CD4-positive, CD25-positive, alpha-beta regulatory T cell (primary cell): ENCODE measurements at regions not wholly inside any gene's neighbourhood (a gene's known extent, or its start where the extent isn't known, plus 50 kb on each side); places are given as distances from the start of the nearest gene placed in this dataset.

Experiments
- ATAC-seq, 2 donors: fragments of 150-1000 bp; cut with Tn5 transposase; one replicate each; pipeline ENCODE4 v1.10.0; 2021; ENCODE audit warnings: low read depth in 2 of 2, moderate number of reproducible peaks in 2 of 2, moderate library complexity in 1 of 2
- DNase-seq, 3 donors: peaks; one replicate each; pipeline versions ENCODE4 v3.0.0 to v3.0.0-alpha.2; 2012 to 2022; ENCODE audit warnings: mixed read lengths in 1 of 3
- H3K27ac ChIP-seq: one replicate; pipeline ENCODE4 v1.7.0; 2013; ENCODE audit warnings: mild to moderate bottlenecking, low read length; ENCODE audit not compliant: insufficient read depth, poor library complexity, severe bottlenecking
- H3K27me3 ChIP-seq: one replicate; pipeline ENCODE4 v1.7.0; 2013; ENCODE audit warnings: low read length; ENCODE audit not compliant: control insufficient read depth, insufficient read depth
- H3K36me3 ChIP-seq: one replicate; pipeline ENCODE4 v1.7.0; 2013; ENCODE audit warnings: mild to moderate bottlenecking, low read length, moderate library complexity; ENCODE audit not compliant: control insufficient read depth, insufficient read depth
- H3K4me1 ChIP-seq: 2 replicates; pipeline ENCODE4 v1.7.0; 2013; ENCODE audit warnings: mild to moderate bottlenecking, low read length; ENCODE audit not compliant: insufficient read depth, control insufficient read depth, poor library complexity, severe bottlenecking
- H3K4me3 ChIP-seq: one replicate; pipeline ENCODE4 v1.7.0; 2013; ENCODE audit warnings: low read depth, mild to moderate bottlenecking, low read length, moderate library complexity
- H3K9me3 ChIP-seq, 2 experiments: 1 replicate in 1 of 2; 2 replicates in 1 of 2; pipeline ENCODE4 v1.7.0; 2013; ENCODE audit warnings: low read length in 2 of 2, mild to moderate bottlenecking in 1 of 2, moderate library complexity in 1 of 2; ENCODE audit not compliant: control insufficient read depth in 2 of 2
- H3K27ac Mint-ChIP-seq, 3 donors: one replicate each; pipeline ENCODE4 v1.8.0; 2020 to 2022; ENCODE audit warnings: mild to moderate bottlenecking in 3 of 3, mixed read lengths in 3 of 3, moderate library complexity in 2 of 3
- H3K27me3 Mint-ChIP-seq: one replicate; pipeline ENCODE4 v1.8.0; 2022; ENCODE audit warnings: mild to moderate bottlenecking, mixed read lengths
- H3K36me3 Mint-ChIP-seq: one replicate; pipeline ENCODE4 v1.8.0; 2020; ENCODE audit warnings: mixed read lengths
- H3K4me1 Mint-ChIP-seq, 4 donors: one replicate each; pipeline ENCODE4 v1.8.0; 2020 to 2022; ENCODE audit warnings: mixed read lengths in 4 of 4, mild to moderate bottlenecking in 1 of 4
- H3K4me3 Mint-ChIP-seq, 4 donors: one replicate each; pipeline ENCODE4 v1.8.0; 2020 to 2022; ENCODE audit warnings: mild to moderate bottlenecking in 4 of 4, mixed read lengths in 4 of 4, moderate library complexity in 3 of 4
- H3K9me3 Mint-ChIP-seq, 7 donors: one replicate each; pipeline ENCODE4 v1.8.0; 2020 to 2022; ENCODE audit warnings: mixed read lengths in 7 of 7, mild to moderate bottlenecking in 3 of 7, moderate library complexity in 2 of 7

DNA sequence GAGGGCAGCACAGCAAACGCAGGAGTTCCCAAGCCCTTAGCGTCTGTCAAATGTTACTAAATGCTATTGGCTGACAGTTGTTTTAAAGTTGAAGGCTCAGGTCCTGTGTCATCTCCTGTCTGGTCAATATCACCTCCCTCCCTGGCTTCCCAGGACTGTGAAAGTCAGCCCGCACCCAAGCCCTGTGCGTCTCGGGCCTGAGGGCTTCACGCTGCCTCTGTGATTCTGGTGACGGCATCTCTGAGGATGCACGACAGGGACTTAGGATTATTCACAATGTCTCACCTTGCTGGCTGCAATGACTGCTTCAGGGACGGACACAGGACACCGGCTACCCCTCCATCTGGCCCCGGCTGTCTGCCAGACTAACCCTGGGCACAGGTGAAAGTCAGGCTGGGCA is 415.3 kb downstream of the CTTN start:
- Mint-ChIP-seq H3K4me3 (no peak overlapping the region), H3K27ac (no peak overlapping the region), H3K4me1 (no peaks in the 10 kb centered on the region), H3K36me3 (no peaks in the 10 kb centered on the region), H3K9me3 (peaks cover 0 to 1% (median 0%) of the 10 kb centered on the region in 7 donors), H3K27me3 (no peaks in the 10 kb centered on the region)
- Histone ChIP-seq H3K27ac (no peak overlapping the region), H3K27me3 (no peaks in the 10 kb centered on the region), H3K36me3 (no peaks in the 10 kb centered on the region), H3K4me1 (no peaks in the 10 kb centered on the region), H3K4me3 (no peak overlapping the region), H3K9me3 (no peaks in the 10 kb centered on the region)
- DNase-seq (no peak), ATAC-seq (no peak)

DNA sequence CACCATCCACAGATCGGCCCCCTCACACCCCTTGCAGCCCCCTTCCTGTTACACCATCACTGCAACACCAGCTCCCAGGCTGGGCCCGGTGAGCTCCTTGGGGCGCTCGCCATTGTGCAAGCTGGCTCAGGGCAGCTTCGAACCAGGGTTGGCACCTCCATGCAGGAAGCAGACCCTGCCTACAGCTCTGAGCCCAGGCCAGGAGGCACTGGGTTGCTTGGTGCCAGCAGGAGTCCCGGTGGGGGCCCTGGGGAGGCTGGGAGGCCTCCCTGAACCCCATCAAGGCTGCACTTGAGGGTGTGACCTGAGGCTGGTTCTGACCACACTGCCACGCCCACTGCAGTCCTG is 417.1 kb downstream of the CTTN start:
- no peak overlapping the region for H3K27ac Mint-ChIP-seq
- H3K36me3 Mint-ChIP-seq, result no peaks in the 10 kb centered on the region
- no peak for ATAC-seq
- DNase-seq, result no peak
- no peaks in the 10 kb centered on the region for H3K36me3 ChIP-seq
- H3K4me3 ChIP-seq, result no peak overlapping the region
- no peaks in the 10 kb centered on the region for H3K27me3 Mint-ChIP-seq
- no peak overlapping the region for H3K4me3 Mint-ChIP-seq
- peaks cover 0 to 1% (median 0%) of the 10 kb centered on the region in 7 donors for H3K9me3 Mint-ChIP-seq
- H3K4me1 ChIP-seq, result no peaks in the 10 kb centered on the region
- no peaks in the 10 kb centered on the region for H3K27me3 ChIP-seq
- no peaks in the 10 kb centered on the region for H3K9me3 ChIP-seq
- no peak overlapping the region for H3K27ac ChIP-seq
- H3K4me1 Mint-ChIP-seq, result no peaks in the 10 kb centered on the region

DNA sequence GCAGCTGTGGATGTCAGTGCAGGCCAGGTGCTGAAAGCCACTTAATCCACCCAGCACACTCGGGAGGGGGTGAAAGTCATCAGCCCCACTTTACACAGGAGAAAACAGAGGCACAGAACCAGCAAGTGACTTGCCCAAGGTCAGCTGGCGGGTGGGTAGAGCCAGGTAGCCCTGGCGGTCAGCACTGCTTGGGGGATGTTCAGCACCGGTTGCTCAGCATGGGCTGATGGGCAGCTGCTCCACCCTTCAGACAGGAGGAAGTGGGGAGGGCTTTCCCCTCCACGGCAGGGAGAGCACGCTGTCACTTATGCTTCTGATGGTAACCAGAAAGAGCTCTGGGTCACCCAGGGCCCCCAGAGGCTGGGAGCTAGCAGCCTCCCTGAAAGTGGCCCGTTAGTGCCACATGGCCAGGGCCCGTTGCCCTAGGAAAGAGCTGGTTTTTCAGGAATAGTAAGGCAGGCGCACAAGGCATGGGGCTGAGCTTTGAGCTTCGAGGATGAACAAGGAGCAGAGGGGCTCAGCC is 417.9 kb downstream of the CTTN start:
- Mint-ChIP-seq H3K4me1 (no peaks in the 10 kb centered on the region), H3K36me3 (no peaks in the 10 kb centered on the region), H3K27me3 (no peaks in the 10 kb centered on the region), H3K27ac (no peak overlapping the region), H3K9me3 (peaks cover 0 to 1% (median 0%) of the 10 kb centered on the region in 7 donors), H3K4me3 (no peak overlapping the region)
- Histone ChIP-seq H3K4me1 (no peaks in the 10 kb centered on the region), H3K4me3 (no peak overlapping the region), H3K27me3 (no peaks in the 10 kb centered on the region), H3K9me3 (no peaks in the 10 kb centered on the region), H3K27ac (no peak overlapping the region), H3K36me3 (no peaks in the 10 kb centered on the region)
- DNase-seq (no peak), ATAC-seq (no peak)

DNA sequence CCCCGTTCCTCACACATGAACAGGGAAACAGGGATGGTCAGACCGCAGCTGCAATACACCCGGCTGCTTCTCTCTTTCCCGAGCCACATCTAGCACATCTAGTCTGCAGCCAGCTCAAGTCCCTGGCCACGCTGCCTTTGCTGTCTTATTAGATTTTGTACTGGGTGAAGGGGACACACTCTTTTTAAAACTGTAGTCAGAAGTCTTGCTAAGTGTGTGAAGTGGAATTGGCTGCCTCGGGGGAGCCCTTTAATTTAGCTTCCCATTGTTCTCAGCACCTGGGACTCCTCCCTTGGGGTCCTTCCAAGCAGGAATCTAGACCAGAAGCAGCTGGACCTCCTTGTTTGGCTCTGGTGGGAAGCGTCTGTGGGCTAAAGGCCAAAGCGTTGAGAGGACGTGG is 420.0 kb downstream of the CTTN start:
- no peak for ATAC-seq
- no peak for DNase-seq
- Histone ChIP-seq H3K4me1 (no peaks in the 10 kb centered on the region), H3K9me3 (no peaks in the 10 kb centered on the region), H3K4me3 (no peak overlapping the region), H3K27ac (no peak overlapping the region), H3K27me3 (no peaks in the 10 kb centered on the region), H3K36me3 (no peaks in the 10 kb centered on the region)
- Mint-ChIP-seq H3K4me3 (no peak overlapping the region), H3K27me3 (no peaks in the 10 kb centered on the region), H3K9me3 (peaks cover 0 to 1% (median 0%) of the 10 kb centered on the region in 7 donors), H3K36me3 (no peaks in the 10 kb centered on the region), H3K4me1 (no peaks in the 10 kb centered on the region), H3K27ac (peak overlapping the region in 1 of 3 donors; percentile 15)

DNA sequence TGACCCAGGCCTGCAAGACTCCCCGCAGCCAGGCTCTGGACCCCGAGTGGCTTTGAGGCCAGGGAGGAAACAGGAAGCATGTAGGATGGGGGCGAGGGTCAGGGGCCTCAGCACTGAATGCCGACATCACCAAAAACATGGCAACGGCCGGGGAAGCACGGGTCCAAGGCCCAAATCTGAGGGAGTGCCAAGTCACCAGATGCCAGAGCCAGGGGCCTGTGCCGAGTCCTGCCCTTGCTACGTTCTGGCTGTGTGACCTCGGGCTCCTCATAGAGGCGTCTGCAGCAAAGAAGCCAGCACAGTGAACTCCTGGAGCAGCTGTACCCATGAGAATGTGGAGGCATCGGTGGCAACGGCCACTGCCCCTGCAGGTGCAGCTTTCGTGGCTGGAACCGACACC is 420.7 kb downstream of the CTTN start:
- Histone ChIP-seq H3K9me3 (no peaks in the 10 kb centered on the region), H3K27ac (no peak overlapping the region), H3K4me1 (no peaks in the 10 kb centered on the region), H3K36me3 (no peaks in the 10 kb centered on the region), H3K4me3 (no peak overlapping the region), H3K27me3 (no peaks in the 10 kb centered on the region)
- H3K9me3 Mint-ChIP-seq, result peaks cover 0 to 1% (median 0%) of the 10 kb centered on the region in 7 donors
- H3K36me3 Mint-ChIP-seq, result no peaks in the 10 kb centered on the region
- DNase-seq (no peak), ATAC-seq (no peak)
- no peaks in the 10 kb centered on the region for H3K4me1 Mint-ChIP-seq
- no peak overlapping the region for H3K27ac Mint-ChIP-seq
- no peak overlapping the region for H3K4me3 Mint-ChIP-seq
- H3K27me3 Mint-ChIP-seq, result no peaks in the 10 kb centered on the region

DNA sequence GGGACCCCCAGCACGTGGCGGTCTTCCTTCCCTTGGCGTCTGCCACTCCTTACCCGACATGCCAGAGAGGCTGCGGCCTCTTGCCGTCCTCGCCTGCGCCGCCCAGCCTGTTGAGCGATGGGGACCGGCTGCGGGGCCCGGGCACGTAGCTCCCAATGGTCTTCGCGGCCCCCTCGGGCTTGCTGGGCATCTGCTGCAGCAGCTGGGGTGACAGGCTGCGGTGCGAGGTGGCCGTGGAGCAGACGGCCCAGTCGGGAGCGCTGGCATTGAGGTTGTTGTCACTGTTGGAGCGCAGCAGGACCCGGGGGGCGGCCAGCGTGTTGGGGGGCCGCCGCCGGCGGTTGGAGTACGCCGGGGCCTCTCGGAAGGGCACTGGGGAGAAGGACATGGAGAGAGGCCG is 422.0 kb downstream of the CTTN start:
- DNase-seq (no peak), ATAC-seq (no peak)
- Mint-ChIP-seq H3K27ac (no peak overlapping the region), H3K36me3 (no peaks in the 10 kb centered on the region), H3K4me1 (no peaks in the 10 kb centered on the region), H3K27me3 (peaks cover 4% of the 10 kb centered on the region), H3K4me3 (no peak overlapping the region), H3K9me3 (peaks cover 0 to 1% (median 0%) of the 10 kb centered on the region in 7 donors)
- Histone ChIP-seq H3K4me1 (no peaks in the 10 kb centered on the region), H3K9me3 (no peaks in the 10 kb centered on the region), H3K36me3 (no peaks in the 10 kb centered on the region), H3K27me3 (no peaks in the 10 kb centered on the region), H3K4me3 (no peak overlapping the region), H3K27ac (no peak overlapping the region)

DNA sequence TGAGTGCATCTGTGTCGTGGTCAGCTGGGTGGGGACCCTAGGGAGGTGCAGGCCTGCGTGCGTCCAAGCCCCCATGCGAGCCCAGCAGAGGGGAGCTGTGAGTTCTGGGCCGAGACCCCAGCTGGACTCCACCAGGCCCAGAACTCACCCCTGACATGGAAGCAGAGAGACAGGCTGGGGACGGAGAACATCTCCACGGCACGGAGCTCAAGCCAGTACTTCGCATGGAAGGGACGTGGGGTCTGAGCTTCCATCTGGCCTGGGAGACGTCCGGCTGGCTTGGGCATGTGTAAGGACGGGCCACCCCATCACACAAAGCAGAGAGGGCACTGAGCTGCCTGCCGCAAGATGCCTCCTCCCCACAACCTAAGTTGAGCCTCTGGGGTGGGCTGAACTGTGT is 422.4 kb downstream of the CTTN start:
- ATAC-seq, result no peak
- Mint-ChIP-seq H3K27me3 (peaks cover 8% of the 10 kb centered on the region), H3K9me3 (peaks cover 0 to 1% (median 0%) of the 10 kb centered on the region in 7 donors), H3K4me1 (no peaks in the 10 kb centered on the region), H3K27ac (no peak overlapping the region), H3K36me3 (no peaks in the 10 kb centered on the region), H3K4me3 (no peak overlapping the region)
- H3K4me1 ChIP-seq, result no peaks in the 10 kb centered on the region
- no peak overlapping the region for H3K27ac ChIP-seq
- no peak for DNase-seq
- H3K9me3 ChIP-seq, result no peaks in the 10 kb centered on the region
- no peaks in the 10 kb centered on the region for H3K36me3 ChIP-seq
- H3K4me3 ChIP-seq, result no peak overlapping the region
- no peaks in the 10 kb centered on the region for H3K27me3 ChIP-seq

DNA sequence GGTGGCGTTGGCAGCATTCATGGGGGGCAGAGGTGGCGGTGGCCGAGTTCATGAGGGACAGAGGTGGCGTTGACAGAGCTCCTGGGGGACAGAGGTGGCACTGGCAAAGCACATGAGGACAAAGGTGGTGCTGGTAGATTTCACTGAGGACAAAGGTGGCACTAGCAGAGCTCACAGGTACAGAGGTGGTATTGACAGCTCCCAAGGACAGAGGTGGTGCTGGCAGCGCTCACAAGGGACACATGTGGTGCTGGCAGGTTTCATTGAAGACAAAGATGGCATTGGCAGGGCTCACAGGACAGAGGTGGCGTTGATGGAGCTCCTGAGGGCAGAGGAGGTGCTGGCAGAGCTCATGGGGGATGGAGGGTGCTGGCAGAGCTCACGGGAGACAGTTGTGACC is 425.4 kb downstream of the CTTN start:
- Histone ChIP-seq H3K4me1 (no peaks in the 10 kb centered on the region), H3K9me3 (no peaks in the 10 kb centered on the region), H3K27me3 (no peaks in the 10 kb centered on the region), H3K36me3 (no peaks in the 10 kb centered on the region), H3K4me3 (no peak overlapping the region), H3K27ac (no peak overlapping the region)
- ATAC-seq (no peak), DNase-seq (no peak)
- Mint-ChIP-seq H3K36me3 (no peaks in the 10 kb centered on the region), H3K9me3 (peaks cover 0 to 1% (median 0%) of the 10 kb centered on the region in 7 donors), H3K27ac (no peak overlapping the region), H3K27me3 (peaks cover 16% of the 10 kb centered on the region), H3K4me3 (no peak overlapping the region), H3K4me1 (no peaks in the 10 kb centered on the region)
